GM12878 (cell line): ENCODE measurements at regions not wholly inside any gene's neighbourhood (a gene's known extent, or its start where the extent isn't known, plus 50 kb on each side); places are given as distances from the start of the nearest gene placed in this dataset.

Experiments
- ATAC-seq: fragments of 200-7000 bp; cut with Tn5 transposase; 3 replicates; pipeline ENCODE4 v1.9.1; 2020; ENCODE audit warnings: mild to moderate bottlenecking, moderate library complexity
- BruUV-seq: library from RNA; stranded (reverse); fragments of 400-500 nt; replicated peaks from 2 replicates; lab custom pipeline; 2021; lab: Mats Ljungman, UMichigan
- CTCF ChIA-PET: fragments of 300-600 bp; sonication (Branson Sonifier 250); formaldehyde crosslinking; extraction: SDS; loops from one replicate; lab custom pipeline; 2021; ENCODE audit warnings: inconsistent platforms; lab: Yijun Ruan, JAX
- POLR2A ChIA-PET: fragments of 350-600 bp; formaldehyde crosslinking; extraction: SDS; loops from one replicate; lab custom pipeline; 2021; ENCODE audit warnings: inconsistent platforms; lab: Charles Lee
- RAD21 ChIA-PET: fragments of 300-600 bp; sonication (Branson Sonifier 250); formaldehyde crosslinking; loops from one replicate; lab custom pipeline; 2023; ENCODE audit warnings: antibody characterized with exemption; ENCODE audit not compliant: unreplicated experiment; lab: Charles Lee
- SMC1A ChIA-PET: fragments of 300-600 bp; sonication (Branson Sonifier 250); formaldehyde crosslinking; loops from one replicate; lab custom pipeline; 2023; ENCODE audit not compliant: unreplicated experiment, uncharacterized antibody; lab: Charles Lee
- DNase-seq: peaks from one replicate; pipeline ENCODE4 v3.0.0-alpha.2; 2011; ENCODE audit warnings: low read depth, low spot score
- FAIRE-seq: peaks from 3 replicates; lab custom pipeline; 2011; peaks lifted over from hg19 to GRCh38; lab: Jason Lieb, UNC
- H2AFZ ChIP-seq: 2 replicates; pipeline ENCODE4 v1.6.0; 2011; ENCODE audit warnings: low read depth, low read length, control low read depth; ENCODE audit not compliant: control insufficient read depth
- H3K27ac ChIP-seq: 2 replicates; pipeline ENCODE4 v1.5.1; 2011; ENCODE audit warnings: control low read depth; ENCODE audit not compliant: control insufficient read depth, insufficient read depth
- H3K27me3 ChIP-seq, 2 experiments: replicated peaks in 1 of 2; 2 replicates each; pipeline versions ENCODE4 v1.6.0 to v1.6.1; 2011; ENCODE audit warnings: low read length in 1 of 2; ENCODE audit not compliant: control insufficient read depth in 2 of 2, insufficient read depth in 2 of 2
- H3K36me3 ChIP-seq, 2 experiments: 2 replicates each; pipeline ENCODE4 v1.5.1; 2011; ENCODE audit warnings: low read length in 1 of 2; ENCODE audit not compliant: control insufficient read depth in 2 of 2, insufficient read depth in 2 of 2
- H3K4me1 ChIP-seq: 2 replicates; pipeline ENCODE4 v1.6.1; 2011; ENCODE audit warnings: mild to moderate bottlenecking, low read length, moderate library complexity, mixed read lengths; ENCODE audit not compliant: control insufficient read depth, insufficient read depth
- H3K4me2 ChIP-seq: 2 replicates; pipeline ENCODE4 v1.6.0; 2011; ENCODE audit warnings: control low read depth; ENCODE audit not compliant: control insufficient read depth, insufficient read depth
- H3K4me3 ChIP-seq: fragments of 200-600 bp; sonication (generic); 2 replicates; pipeline ENCODE4 v1.5.1; 2016
- H3K79me2 ChIP-seq: 2 replicates; pipeline ENCODE4 v1.6.0; 2011; ENCODE audit warnings: low read length; ENCODE audit not compliant: control insufficient read depth, insufficient read depth
- H3K9ac ChIP-seq: 2 replicates; pipeline ENCODE4 v1.8.0; 2011; ENCODE audit warnings: low read length, control low read depth, mixed read lengths; ENCODE audit not compliant: control insufficient read depth, insufficient read depth
- H3K9me3 ChIP-seq: replicated peaks from 3 replicates; pipeline ENCODE4 v1.5.1; 2011; ENCODE audit warnings: mild to moderate bottlenecking, low read length; ENCODE audit not compliant: control insufficient read depth, insufficient read depth
- H4K20me1 ChIP-seq: 2 replicates; pipeline ENCODE4 v1.6.0; 2011; ENCODE audit not compliant: control insufficient read depth, insufficient read depth
- BACH1 ChIP-seq: fragments of 450-650 bp; IDR thresholded peaks from 2 replicates; pipeline ENCODE4 v1.6.1; 2017; ENCODE audit warnings: mild to moderate bottlenecking, borderline replicate concordance
- BCL11A ChIP-seq: IDR thresholded peaks from 2 replicates; pipeline ENCODE4 v1.6.1; 2011; ENCODE audit warnings: low read depth, low read length
- CEBPB ChIP-seq, 2 experiments: fragments of 150-350 bp in 1 of 2; IDR thresholded peaks; 2 replicates each; pipeline ENCODE4 v1.6.1; 2012 to 2014; ENCODE audit warnings: low read depth in 2 of 2, low read length in 2 of 2, borderline replicate concordance in 1 of 2, inconsistent platforms in 1 of 2
- CHD1 ChIP-seq: IDR thresholded peaks from 2 replicates; pipeline ENCODE4 v1.6.1; 2012; ENCODE audit warnings: low read depth, low read length, improper control_type of control experiment
- CREM ChIP-seq: IDR thresholded peaks from 2 replicates; pipeline ENCODE4 v1.6.1; 2014; ENCODE audit warnings: antibody characterized with exemption, low read depth
- HDAC2 ChIP-seq: fragments of 200-600 bp; sonication (generic); IDR thresholded peaks from 2 replicates; pipeline ENCODE4 v1.6.1; 2017
- MEF2A ChIP-seq: IDR thresholded peaks from 2 replicates; pipeline ENCODE4 v1.6.1; 2011; ENCODE audit warnings: low read depth, mild to moderate bottlenecking, low read length, moderate library complexity; ENCODE audit not compliant: insufficient read depth
- MTA2 ChIP-seq: fragments of 450-650 bp; IDR thresholded peaks from 2 replicates; pipeline ENCODE4 v1.6.1; 2016; ENCODE audit warnings: low read depth, mild to moderate bottlenecking, moderate library complexity
- RFX5 ChIP-seq: IDR thresholded peaks from 2 replicates; pipeline ENCODE4 v1.6.1; 2011; ENCODE audit warnings: low read depth, low read length, improper control_type of control experiment
- TCF12 ChIP-seq: IDR thresholded peaks from 2 replicates; pipeline ENCODE4 v1.6.1; 2011; ENCODE audit warnings: low read depth, mild to moderate bottlenecking, low read length
- ZNF217 ChIP-seq: fragments of 450-650 bp; IDR thresholded peaks from 2 replicates; pipeline ENCODE4 v1.6.1; 2017; ENCODE audit warnings: antibody characterized with exemption, mild to moderate bottlenecking
- ZZZ3 ChIP-seq: IDR thresholded peaks from 2 replicates; pipeline ENCODE4 v1.6.1; 2011; ENCODE audit warnings: low read depth; ENCODE audit not compliant: control insufficient read depth, insufficient read length
- WGBS: methylation state at CpG from one replicate; pipeline ENCODE4 v1.1.6; 2016; ENCODE audit warnings: low lambda C conversion rate; ENCODE audit not compliant: insufficient replicate concordance, insufficient coverage; ENCODE audit errors: missing lambda C conversion rate; 5-methylcytosine and 5-hydroxymethylcytosine counted together
- in situ Hi-C: fragments of 300-500 bp; cut with MboI; formaldehyde crosslinking; loops from 9 replicates; pipeline ENCODE4 v1.14.3; 2018; ENCODE audit warnings: mixed read lengths
- intact Hi-C: fragments of 100-400 bp; cut with micrococcal nuclease; formaldehyde crosslinking; loops from one replicate; pipeline ENCODE4 v1.14.2; 2022; ENCODE audit not compliant: unreplicated experiment
- TF ChIP-seq, protein P1 (sequence below), 3 experiments: IDR thresholded peaks in 2 of 3; conservative IDR thresholded peaks in 1 of 3; 2 replicates each; pipeline ENCODE4 v1.5.1; 2011; ENCODE audit warnings: low read depth in 3 of 3, low read length in 3 of 3, mild to moderate bottlenecking in 3 of 3, control low read depth in 2 of 3, moderate library complexity in 2 of 3, inconsistent platforms in 1 of 3, mixed read lengths in 1 of 3; ENCODE audit not compliant: control insufficient read depth in 2 of 3, insufficient read depth in 1 of 3; ENCODE audit errors: extremely low read depth in 1 of 3
- TF ChIP-seq, protein P2 (sequence below): IDR thresholded peaks from 2 replicates; pipeline ENCODE4 v1.6.1; 2012; ENCODE audit warnings: low read depth, low read length, improper control_type of control experiment
- TF ChIP-seq, protein P3 (sequence below): IDR thresholded peaks from 2 replicates; pipeline ENCODE4 v1.6.1; 2012; ENCODE audit warnings: low read depth, low read length, improper control_type of control experiment
- TF ChIP-seq, protein P4 (sequence below): fragments of 450-650 bp; conservative IDR thresholded peaks from 2 replicates; pipeline ENCODE4 v1.6.1; 2017; ENCODE audit warnings: mild to moderate bottlenecking, moderate library complexity
- TF ChIP-seq, protein P5 (sequence below): IDR thresholded peaks from 2 replicates; pipeline ENCODE4 v1.6.1; 2011; ENCODE audit warnings: borderline replicate concordance, low read depth, mild to moderate bottlenecking, moderate library complexity, mixed read lengths, low read length; ENCODE audit not compliant: insufficient read depth; ENCODE audit errors: extremely low read length

DNA sequence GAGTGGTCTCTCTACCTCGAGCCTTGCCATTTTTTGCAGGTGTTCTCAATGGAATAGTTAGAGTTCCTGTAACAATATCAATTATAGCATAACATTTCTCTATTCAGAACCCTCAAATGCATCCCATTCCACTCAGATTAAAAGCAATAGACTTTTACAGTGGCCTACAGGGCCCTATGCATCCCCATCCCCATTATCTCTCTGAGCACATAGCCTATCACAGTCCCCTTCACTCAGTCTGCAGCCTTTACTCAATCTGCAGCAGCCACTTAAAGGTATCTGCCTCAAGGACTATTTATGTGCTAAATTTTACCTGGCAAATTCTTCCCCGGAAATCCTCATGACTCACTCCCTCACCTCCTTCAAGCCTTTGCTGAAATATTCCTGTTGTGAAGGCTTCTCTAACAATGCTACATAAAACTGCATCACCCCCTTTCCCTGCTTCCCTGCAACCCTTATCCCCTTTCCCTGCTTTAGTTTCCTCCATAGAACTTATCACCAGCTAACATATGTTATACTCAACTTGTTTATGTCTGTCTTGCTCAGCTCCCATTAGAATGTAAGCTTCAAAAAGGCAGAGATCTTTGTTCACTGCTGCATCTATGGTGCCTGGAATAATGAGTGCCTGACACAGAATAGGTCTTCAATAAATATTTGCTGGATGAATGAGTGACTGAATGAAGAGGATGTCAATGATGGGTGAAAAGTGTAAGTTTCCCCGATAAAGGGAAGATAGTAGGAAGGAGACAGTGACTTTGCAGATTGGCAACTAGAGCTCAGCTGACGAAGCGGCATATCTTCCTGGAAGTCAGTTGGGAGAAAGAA lies 54.1 kb upstream of the ZNF366 start:
- ChIA-PET SMC1A (interaction anchor here (0.6 kb wide), 1 partner anchor 26 kb away, joined by 3 read pairs; no protein-coding TSS in a partner anchor), POLR2A (no interaction called here), CTCF (interaction anchor here (1.1 to 1.3 kb wide), 3 partner anchors 15 to 195 kb away, joined by 3 to 8 read pairs (median 4); no protein-coding TSS in a partner anchor), RAD21 (interaction anchor here (0.5 kb wide), 1 partner anchor 122 kb away, joined by 3 read pairs; no protein-coding TSS in a partner anchor)
- Histone ChIP-seq H3K27ac (no peak overlapping the region), H3K27me3 (no peaks in the 10 kb centered on the region), H2AFZ (no peak overlapping the region), H3K9ac (no peak overlapping the region), H4K20me1 (no peaks in the 10 kb centered on the region), H3K4me3 (no peak overlapping the region), H3K4me1 (peaks cover 3% of the 10 kb centered on the region), H3K4me2 (no peak overlapping the region), H3K36me3 (no peaks in the 10 kb centered on the region), H3K9me3 (no peaks in the 10 kb centered on the region), H3K79me2 (no peaks in the 10 kb centered on the region)
- in situ Hi-C loops: no loop called here
- WGBS: 89% methylated on average over 5 of the region's 5 CpGs
- TF ChIP-seq BCL11A: no peak
- no peak for TF ChIP-seq HDAC2
- TF ChIP-seq, protein P1, sequence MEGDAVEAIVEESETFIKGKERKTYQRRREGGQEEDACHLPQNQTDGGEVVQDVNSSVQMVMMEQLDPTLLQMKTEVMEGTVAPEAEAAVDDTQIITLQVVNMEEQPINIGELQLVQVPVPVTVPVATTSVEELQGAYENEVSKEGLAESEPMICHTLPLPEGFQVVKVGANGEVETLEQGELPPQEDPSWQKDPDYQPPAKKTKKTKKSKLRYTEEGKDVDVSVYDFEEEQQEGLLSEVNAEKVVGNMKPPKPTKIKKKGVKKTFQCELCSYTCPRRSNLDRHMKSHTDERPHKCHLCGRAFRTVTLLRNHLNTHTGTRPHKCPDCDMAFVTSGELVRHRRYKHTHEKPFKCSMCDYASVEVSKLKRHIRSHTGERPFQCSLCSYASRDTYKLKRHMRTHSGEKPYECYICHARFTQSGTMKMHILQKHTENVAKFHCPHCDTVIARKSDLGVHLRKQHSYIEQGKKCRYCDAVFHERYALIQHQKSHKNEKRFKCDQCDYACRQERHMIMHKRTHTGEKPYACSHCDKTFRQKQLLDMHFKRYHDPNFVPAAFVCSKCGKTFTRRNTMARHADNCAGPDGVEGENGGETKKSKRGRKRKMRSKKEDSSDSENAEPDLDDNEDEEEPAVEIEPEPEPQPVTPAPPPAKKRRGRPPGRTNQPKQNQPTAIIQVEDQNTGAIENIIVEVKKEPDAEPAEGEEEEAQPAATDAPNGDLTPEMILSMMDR (IDR thresholded peaks at IDR 0.05 in 2 of 3, conservative IDR thresholded peaks at IDR 0.05 in 1 of 3; ENCODE audit: control insufficient read depth in 2 of 3, extremely low read depth in 1 of 3, insufficient read depth in 1 of 3, low read depth in 3 of 3, low read length in 3 of 3): no peak
- no peak for TF ChIP-seq ZZZ3
- TF ChIP-seq CEBPB (IDR thresholded peaks at IDR 0.05; ENCODE audit: borderline replicate concordance in 1 of 2, low read depth in 2 of 2, low read length in 2 of 2): no peak
- TF ChIP-seq, protein P2, sequence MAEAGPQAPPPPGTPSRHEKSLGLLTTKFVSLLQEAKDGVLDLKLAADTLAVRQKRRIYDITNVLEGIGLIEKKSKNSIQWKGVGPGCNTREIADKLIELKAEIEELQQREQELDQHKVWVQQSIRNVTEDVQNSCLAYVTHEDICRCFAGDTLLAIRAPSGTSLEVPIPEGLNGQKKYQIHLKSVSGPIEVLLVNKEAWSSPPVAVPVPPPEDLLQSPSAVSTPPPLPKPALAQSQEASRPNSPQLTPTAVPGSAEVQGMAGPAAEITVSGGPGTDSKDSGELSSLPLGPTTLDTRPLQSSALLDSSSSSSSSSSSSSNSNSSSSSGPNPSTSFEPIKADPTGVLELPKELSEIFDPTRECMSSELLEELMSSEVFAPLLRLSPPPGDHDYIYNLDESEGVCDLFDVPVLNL: no peak
- no peak for TF ChIP-seq ZNF217
- TF ChIP-seq, protein P3, sequence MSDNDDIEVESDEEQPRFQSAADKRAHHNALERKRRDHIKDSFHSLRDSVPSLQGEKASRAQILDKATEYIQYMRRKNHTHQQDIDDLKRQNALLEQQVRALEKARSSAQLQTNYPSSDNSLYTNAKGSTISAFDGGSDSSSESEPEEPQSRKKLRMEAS: no peak
- TF ChIP-seq MEF2A: no peak
- TF ChIP-seq CREM: no peak
- TF ChIP-seq TCF12: no peak
- TF ChIP-seq RFX5: no peak
- TF ChIP-seq CHD1: no peak
- no peak for TF ChIP-seq BACH1
- TF ChIP-seq, protein P4, sequence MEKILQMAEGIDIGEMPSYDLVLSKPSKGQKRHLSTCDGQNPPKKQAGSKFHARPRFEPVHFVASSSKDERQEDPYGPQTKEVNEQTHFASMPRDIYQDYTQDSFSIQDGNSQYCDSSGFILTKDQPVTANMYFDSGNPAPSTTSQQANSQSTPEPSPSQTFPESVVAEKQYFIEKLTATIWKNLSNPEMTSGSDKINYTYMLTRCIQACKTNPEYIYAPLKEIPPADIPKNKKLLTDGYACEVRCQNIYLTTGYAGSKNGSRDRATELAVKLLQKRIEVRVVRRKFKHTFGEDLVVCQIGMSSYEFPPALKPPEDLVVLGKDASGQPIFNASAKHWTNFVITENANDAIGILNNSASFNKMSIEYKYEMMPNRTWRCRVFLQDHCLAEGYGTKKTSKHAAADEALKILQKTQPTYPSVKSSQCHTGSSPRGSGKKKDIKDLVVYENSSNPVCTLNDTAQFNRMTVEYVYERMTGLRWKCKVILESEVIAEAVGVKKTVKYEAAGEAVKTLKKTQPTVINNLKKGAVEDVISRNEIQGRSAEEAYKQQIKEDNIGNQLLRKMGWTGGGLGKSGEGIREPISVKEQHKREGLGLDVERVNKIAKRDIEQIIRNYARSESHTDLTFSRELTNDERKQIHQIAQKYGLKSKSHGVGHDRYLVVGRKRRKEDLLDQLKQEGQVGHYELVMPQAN: no peak
- TF ChIP-seq, protein P5, sequence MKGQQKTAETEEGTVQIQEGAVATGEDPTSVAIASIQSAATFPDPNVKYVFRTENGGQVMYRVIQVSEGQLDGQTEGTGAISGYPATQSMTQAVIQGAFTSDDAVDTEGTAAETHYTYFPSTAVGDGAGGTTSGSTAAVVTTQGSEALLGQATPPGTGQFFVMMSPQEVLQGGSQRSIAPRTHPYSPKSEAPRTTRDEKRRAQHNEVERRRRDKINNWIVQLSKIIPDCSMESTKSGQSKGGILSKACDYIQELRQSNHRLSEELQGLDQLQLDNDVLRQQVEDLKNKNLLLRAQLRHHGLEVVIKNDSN: no peak
- no peak for TF ChIP-seq MTA2
- intact Hi-C loops: no loop called here
- FAIRE-seq (no peak), ATAC-seq (no peak), DNase-seq (no peak)
- no TSS peak for BruUV-seq
